Posterior vena cava (tissue), 2 donors: ENCODE measurements at regions not wholly inside any gene's neighbourhood (a gene's known extent, or its start where the extent isn't known, plus 50 kb on each side); places are given as distances from the start of the nearest gene placed in this dataset.

ENCODE experiments used
- DNase-seq: peaks from one replicate; pipeline ENCODE4 v3.0.0-alpha.2; 2020; ENCODE audit warnings: low spot score
- intact Hi-C, 2 donors: fragments of 100-400 bp; cut with DNase I; formaldehyde crosslinking; loops; one replicate each; pipeline versions ENCODE4 v1.14.1 to v1.14.2; 2022 to 2023
- donor health status: DM: yes; HTN: yes; CAD: no.
- donor health status: DM: yes; HTN: yes; CAD: no.

DNA sequence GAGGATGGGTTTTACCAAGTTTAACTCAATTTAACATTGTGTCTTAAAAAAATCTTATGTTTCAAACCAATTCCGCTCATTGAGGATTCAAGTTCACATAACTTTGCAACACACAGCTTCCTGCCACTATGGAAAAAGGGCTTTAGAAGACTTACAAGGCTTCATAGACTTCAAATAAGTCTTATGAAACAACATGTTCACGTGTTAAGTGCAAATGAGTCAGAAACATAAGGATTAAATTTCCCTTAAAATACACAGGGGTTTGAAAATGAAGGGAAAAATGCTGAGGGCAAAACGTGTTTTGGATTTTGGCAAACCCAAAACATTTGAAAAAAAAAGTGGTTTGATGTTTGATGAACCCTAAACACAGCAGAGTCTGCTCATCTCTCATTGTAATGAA lies 364.8 kb downstream of the BMP4 start:
- intact Hi-C loops: no loop called here
- no peak for DNase-seq

DNA sequence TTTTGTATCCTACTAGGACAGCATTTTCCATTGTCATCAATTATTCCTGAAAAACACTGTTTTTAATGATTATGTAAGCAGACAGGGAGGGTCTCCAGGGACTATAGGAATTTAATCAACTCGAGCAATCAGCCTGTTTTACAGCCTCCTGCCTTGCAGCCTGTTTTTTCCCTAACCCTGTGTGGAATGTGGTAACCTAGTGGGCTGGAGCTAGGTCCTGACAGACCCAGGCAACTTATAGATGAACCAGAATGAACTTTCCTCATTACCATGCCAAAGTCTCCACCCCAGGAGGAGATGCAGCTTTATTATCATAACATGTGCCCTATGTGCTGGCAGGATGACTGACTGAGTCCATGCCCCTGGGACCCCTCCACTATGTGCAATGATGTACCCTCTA lies 375.1 kb downstream of the BMP4 start:
- intact Hi-C loops: no loop called here
- DNase-seq: no peak

GRCh38 chr14:53571641-53572328 lies 384.8 kb downstream of the BMP4 start:
- intact Hi-C loops: no loop called here

DNA sequence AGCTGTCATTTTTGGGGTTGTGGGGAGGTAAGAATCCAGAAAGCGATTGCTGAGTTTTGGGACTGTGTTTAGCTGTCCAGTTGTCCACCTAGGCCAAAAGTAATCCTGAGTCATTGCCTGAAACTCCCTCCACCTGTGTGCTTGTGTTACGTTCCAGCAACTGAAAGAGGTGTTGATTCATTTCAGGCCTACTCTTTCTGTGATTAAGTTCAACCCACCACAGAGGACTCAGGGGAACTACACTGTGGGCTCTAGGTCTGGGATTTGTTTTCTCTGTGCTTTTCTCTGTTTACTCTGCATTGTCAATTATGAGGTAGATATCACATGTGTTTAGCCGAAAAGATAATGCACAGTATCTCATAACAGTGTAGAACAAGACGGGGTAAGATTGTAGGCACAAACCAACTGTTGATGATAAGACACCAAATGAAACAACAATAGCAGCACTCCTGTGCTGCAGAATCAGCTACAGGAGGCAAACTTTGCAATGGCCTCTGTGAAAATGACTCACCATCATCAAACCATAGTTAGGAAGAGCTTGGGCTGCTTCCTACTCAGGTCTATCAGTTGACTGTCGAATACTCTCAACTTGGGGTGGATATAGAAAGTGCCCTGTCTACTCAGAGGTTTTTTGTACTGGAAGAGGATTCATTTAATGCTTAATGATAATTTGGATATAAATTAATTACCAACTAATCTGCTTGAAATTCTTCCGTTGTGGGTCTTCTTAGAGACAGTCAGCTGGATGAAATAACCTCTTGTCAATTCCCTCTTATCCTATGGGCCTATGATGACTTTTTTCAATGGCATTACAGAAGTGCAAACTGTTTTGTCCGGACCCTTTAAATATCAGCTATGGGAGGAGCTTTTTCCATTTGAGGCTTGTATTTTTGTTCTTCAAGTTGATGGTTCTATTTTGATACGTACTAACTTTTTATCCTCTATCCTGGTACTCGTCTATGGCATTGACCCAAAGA lies 385.9 kb downstream of the BMP4 start:
- no peak for DNase-seq
- intact Hi-C loops: no loop called here

More at GRCh38 chr14:53571641-53572328, 384.8 kb downstream of the BMP4 start:
- DNase-seq: no peak

GRCh38 chr14:53569446-53569845 lies 387.2 kb downstream of the BMP4 start:
- intact Hi-C loops: no loop called here
- no peak for DNase-seq

DNA sequence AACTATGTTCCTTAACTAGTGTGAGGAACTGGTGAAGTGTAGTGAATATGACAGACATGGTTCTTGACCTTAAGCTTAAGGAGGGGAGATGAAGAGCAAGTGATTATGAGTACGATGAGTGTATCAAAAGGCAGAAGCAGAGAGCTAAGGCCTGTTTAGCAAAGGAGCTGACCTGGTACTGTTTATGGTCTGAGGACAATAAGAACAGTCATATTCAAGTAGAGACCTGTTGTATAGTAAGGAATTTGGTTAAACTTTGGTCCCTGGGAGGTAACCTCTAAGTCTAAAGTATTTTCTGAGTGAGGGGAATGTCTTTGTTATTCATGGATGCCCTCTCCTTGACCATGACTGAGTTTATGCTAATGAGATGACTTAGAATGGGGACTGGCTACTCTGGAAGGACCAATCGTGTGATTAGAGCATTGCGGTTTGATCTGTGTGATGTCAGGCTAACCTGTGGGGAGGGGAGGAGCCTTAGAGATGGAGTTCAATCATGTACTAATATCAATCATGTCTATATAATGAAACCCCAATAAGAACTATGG lies 389.3 kb downstream of the BMP4 start:
- no peak for DNase-seq
- intact Hi-C loops: no loop called here

GRCh38 chr14:53564870-53565269 lies 391.8 kb downstream of the BMP4 start:
- intact Hi-C loops: no loop called here
- DNase-seq: no peak

DNA sequence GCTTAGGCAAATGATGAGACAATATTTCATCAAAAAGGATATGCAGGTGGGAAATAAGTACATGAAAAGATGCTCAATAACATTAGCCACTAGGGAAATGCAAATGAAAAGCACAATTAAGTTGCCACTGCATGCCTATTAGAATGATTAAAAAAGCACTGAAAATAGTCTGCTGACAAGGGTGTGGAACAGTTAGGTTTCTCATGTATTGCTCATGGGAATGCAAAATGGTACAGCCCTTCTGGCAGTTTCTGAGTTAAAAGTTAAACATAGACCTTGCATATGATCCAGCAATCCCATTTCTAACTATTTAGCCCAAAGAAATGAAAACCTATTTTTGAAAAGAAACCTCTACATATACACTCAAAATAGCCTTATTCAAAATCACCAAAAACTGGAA lies 393.0 kb downstream of the BMP4 start:
- DNase-seq: no peak
- intact Hi-C loops: no loop called here

DNA sequence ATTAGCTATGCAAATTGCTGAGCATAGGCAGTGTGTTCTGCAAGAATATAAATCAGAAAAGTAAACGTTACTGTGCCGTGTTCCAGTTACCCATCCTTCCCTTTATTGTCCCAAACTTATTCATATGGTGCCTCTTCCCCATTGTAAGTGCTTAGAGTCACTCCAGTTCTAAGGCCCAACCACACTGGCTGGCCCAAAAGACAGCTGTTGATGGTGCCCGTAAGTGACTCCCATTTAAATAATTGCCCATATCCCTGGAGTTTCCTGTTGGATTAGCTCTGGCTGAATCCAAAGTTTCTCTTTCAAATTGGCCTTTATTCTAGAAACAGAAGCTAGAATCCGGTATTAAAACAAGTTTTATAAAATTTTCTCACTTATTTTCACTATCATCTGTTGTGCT lies 400.1 kb upstream of the DDHD1 start:
- intact Hi-C loops: no loop called here

GRCh38 chr14:53551862-53552261 lies 398.7 kb upstream of the DDHD1 start:
- intact Hi-C loops: no loop called here

More for the DNA sequence above, 400.1 kb upstream of the DDHD1 start:
- DNase-seq: no peak

GRCh38 chr14:53550776-53551175 lies 397.7 kb upstream of the DDHD1 start:
- intact Hi-C loops: no loop called here
- no peak for DNase-seq

More at GRCh38 chr14:53551862-53552261, 398.7 kb upstream of the DDHD1 start:
- DNase-seq: no peak

GRCh38 chr14:53549956-53550355 lies 396.8 kb upstream of the DDHD1 start:
- DNase-seq: no peak
- intact Hi-C loops: loop anchor here in 1 of 2 donors (10.0 kb wide), 1 partner anchor 625 kb away; no protein-coding TSS in a partner anchor

DNA sequence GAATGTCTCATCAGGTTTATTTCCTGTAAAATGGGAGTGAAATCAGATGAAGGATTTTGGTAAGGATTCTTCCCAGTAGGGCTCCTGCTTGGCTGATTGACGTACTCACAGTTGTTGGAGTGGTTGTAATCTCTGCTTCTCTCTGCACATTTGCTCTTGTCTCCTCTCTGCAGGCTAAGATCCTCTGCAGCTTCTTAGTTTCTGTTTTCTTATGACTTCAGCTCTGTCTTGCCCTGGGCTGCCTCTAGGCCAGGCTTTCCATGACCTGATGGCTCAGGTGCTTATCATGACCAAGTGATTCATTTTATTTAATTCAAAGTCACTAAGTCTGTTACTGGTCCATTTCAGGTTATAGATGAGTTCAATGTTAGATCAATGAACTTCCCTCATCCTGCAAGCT lies 394.5 kb upstream of the DDHD1 start:
- no peak for DNase-seq
- intact Hi-C loops: loop anchor here in 1 of 2 donors (10.0 kb wide), 1 partner anchor 627 kb away; no protein-coding TSS in a partner anchor

GRCh38 chr14:53545217-53545616 lies 392.1 kb upstream of the DDHD1 start:
- intact Hi-C loops: loop anchor here in 1 of 2 donors (10.0 kb wide), 1 partner anchor 630 kb away; no protein-coding TSS in a partner anchor
- no peak for DNase-seq

GRCh38 chr14:53542732-53543131 lies 389.6 kb upstream of the DDHD1 start:
- DNase-seq: no peak
- intact Hi-C loops: loop anchor here in 1 of 2 donors (10.0 kb wide), 1 partner anchor 632 kb away; no protein-coding TSS in a partner anchor

DNA sequence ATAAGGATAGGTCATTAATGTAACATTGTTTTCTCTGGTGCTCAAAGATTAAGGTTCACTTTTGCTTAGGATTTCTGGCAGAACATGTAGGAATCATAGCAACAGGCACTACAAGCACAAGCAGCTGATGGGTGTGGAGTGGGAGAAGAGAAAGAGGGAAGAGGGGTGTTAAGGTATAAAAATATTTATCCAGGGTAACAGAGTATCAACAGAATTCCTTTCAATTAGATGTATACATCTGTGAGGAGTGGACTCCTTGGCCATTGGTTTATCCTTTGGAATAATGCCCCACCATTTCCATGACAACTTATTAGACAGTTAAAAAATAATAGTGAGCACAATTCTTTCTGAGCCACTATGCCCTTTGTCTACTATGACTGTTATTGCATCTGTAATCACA lies 388.3 kb upstream of the DDHD1 start:
- DNase-seq: no peak
- intact Hi-C loops: loop anchor here in 1 of 2 donors (10.0 kb wide), 1 partner anchor 633 kb away; no protein-coding TSS in a partner anchor

DNA sequence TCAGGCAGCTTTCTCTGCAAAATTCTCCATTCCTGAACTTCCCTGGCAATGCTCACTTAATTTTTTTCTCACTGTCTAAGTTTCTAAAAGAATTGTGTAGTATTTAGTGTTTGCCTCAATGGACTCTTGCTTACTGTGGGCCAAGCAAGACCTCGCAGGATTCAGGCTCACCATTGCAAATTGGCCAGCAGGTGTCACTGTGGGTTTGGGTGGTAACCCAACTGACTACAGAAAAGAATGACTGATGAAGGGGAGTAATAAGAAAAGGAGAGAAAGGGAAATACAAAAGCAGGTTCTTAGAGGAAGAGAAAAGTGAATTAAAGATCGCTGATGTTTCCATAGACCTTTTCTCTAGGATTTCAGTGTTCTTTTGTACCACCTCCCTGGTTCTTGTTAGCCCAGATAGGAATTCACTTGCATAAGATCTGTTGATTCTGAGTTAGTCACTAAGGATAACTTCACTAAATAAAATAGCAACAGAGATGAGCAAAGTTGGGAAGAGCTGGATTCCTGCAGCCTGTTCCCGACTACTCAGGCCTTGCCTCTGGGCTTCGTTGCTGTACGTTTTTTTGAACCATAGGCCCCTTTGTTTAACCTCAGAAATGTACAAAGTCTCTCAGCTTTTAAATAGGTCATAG lies 386.5 kb upstream of the DDHD1 start:
- DNase-seq: peak; percentile 90
- intact Hi-C loops: loop anchor here (5.0 to 10.0 kb wide), 3 partner anchors 635 to 805 kb away; no protein-coding TSS in a partner anchor

DNA sequence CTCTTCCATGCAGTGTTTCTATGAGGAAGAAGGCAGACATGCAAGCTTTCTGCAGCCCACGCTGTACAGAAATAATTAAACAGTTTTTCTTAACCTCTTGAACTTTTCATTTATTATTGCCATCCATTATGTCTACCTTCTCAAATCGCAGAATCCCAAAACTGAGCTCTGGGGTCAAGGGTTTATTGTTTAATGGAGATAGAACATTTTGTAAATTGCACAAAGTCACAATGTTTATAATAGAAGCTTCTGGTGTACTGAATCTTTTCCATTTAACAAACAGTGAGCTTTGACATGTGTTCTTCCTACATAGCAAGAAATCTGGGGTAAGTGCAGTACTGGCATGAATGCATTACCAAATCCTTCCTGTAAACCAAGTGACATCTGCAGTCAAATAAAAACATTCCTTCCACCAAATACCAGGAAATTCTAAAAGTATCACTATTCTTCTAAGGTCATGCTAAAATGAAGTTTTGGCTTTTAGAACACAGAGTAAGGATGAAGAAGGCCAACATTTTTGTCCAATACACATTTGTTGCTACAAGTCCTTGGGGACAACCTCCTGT lies 385.3 kb upstream of the DDHD1 start:
- intact Hi-C loops: loop anchor here (5.0 to 10.0 kb wide), 2 partner anchors 789 to 806 kb away; no protein-coding TSS in a partner anchor
- no peak for DNase-seq
